NCI-H1105 treated with DMSO at 0.1 percent for 48 hours (cell line): ENCODE measurements at regions not wholly inside any gene's neighbourhood (a gene's known extent, or its start where the extent isn't known, plus 50 kb on each side); places are given as distances from the start of the nearest gene placed in this dataset.
"Not testable (repeated sequence)": the region's sequence is repeated elsewhere in the genome, so short reads cannot be mapped to it uniquely, and the experiment has no call there.

Experiments
- DNase-seq: peaks from one replicate; lab custom pipeline; 2025; lab: John Stamatoyannopoulos, UW

- DNase-seq = no peak
Observed at GRCh38 chr6:113696960-113697359, 160.2 kb upstream of the MARCKS start.

DNA sequence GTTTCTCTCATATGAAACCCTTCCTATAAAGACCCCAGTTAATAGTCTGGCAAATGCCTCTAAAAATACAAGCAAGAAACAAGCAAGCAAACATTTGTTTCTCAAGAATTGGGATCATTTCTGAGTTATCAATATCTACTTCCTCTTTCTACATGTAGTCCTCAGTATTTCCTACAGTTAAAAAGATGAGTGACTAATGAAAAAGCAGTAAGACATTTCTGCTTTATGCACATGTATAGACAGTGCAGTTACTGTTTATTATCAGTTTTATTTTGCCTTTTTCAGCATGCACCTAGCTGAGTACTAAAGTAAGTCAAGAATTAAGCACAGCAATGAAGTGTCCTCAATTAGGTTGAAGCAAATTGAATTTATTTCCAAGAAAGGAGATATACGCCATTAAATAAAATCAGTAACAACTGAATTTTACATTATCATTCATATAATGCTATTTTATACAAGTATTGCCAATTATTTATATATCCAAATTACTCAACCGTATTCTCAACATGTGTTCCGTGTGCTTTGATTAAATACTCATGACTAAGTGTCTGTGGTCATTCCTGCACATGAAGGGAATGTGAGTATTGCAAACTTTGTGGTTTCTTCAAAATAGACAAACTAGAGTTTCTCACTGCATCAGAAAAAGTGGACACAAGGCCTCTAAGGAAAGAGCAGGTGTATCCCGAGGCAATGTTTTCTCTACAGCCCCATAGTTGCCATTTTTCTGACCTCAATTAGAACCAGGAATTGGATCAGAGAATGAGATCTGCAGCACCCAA lies 159.3 kb upstream of the MARCKS start:
- no peak for DNase-seq

DNA sequence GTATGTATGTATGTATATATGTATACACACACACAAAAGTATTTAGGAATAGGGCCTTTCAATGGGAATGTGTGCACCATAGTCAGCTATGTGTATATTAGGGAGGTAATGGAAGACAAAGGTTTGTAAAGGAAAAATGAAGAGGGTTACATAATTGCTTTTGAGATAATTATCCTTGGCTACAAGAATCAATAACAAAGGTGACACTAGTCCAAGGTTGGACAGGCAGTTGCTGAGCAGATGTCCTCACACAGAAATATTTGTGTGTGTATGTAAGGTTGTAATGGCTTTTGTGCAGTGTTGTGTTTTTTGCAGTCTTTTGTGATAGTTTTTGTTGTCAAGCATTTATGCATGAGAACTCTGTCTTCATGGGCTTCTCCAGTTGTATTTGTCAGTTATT lies 157.9 kb upstream of the MARCKS start:
- peak; percentile 22 for DNase-seq

DNA sequence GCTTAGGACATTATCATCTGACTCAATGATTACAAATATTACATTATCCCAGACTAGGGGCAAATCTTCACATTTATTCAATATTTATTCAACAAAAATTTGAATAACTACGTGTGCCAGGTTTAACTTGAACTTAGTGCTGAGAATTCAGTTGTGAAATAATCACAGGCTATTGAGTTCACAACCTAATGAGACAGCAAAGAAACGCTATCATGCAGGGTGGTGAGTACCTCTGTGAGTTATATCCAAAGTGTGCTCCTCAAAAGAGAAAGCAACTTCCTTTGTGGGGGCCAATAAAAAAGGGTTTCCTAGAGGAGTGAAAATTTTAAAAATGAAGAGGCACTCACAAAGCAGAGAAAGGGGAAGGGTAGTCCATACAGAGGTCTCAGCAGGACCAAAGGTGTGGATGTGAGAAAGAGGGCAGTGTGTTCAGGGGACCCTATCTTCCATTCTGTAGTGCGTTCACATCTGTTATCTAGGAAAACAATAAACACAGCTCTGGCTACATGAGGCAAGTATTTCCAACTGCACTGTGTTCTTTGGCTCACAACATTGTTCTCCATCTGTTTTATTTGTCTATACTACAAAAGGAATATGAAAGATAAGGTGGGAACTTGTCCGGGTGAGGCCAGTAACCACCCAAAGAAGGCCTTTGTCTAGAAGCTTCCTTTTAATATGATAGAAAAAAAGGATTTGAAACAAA lies 155.4 kb upstream of the MARCKS start:
- no peak for DNase-seq

GRCh38 chr6:113707194-113707593 lies 150.0 kb upstream of the MARCKS start:
- no peak for DNase-seq

GRCh38 chr6:113709936-113710509 lies 147.1 kb upstream of the MARCKS start:
- DNase-seq = no peak

DNA sequence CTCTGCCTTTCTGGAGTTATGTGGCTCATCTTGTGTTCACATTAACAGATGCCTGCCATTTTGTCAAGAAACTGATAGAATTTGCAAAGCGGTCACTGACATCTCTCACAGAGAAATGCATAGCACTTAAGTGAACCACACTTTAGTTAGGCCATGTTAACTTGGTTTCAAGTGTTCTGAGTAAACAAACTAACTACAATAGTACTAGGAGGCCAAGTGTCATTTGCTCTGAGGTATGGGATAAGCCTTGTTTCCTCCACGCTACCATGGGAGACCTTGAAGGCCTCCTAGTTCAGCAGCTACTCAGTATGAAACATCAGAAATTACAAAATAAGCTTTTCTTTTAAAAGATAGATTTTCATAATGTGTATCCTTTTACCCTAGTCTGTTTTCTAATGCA lies 143.5 kb upstream of the MARCKS start:
- DNase-seq = no peak

GRCh38 chr6:113718588-113718987 lies 138.6 kb upstream of the MARCKS start:
- DNase-seq = no peak

GRCh38 chr6:113719064-113719463 lies 138.1 kb upstream of the MARCKS start:
- no peak for DNase-seq

DNA sequence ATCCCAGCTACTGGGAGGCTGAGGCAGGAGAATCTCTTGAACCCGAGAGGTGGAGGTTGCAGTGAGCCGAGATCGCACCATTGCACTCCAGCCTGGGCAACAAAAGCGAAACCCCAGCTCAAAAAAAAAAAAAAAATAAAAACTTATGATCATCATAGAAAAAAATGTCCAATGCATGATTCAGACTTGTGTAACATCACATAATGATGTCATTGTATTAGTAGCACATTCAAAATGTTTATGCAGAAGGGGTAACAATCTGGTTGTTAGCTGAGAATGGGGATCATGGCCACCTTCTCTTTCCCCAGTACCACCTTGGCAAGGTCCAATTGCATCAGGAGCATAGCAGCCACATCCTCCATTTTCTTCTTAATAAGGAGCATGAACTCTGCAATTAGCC lies 137.6 kb upstream of the MARCKS start:
- no peak for DNase-seq

- no peak for DNase-seq
Observed at GRCh38 chr6:113723182-113723581, 134.0 kb upstream of the MARCKS start.

DNA sequence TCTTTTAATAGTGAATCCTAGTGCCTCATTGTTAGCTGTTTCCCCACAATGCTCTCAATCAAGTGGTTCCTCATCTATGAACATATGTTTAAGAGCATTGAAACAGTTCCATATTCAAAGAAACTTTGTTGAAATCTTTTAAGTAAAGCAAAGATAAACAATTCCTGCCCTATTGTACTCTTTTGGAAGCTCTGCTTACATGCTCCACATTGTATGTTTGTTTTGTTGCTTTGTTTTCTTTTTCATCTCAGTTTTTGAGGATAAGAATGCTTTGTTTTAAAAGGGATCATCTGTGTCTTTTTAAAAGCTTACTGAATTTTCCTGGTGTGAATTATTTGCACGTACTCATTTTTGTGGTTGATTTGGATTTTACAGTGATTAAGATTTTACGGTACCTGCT lies 132.2 kb upstream of the MARCKS start:
- DNase-seq = not testable (repeated sequence)

- DNase-seq = no peak
Observed at GRCh38 chr6:113731541-113731940, 125.6 kb upstream of the MARCKS start.

- DNase-seq = peak; percentile 88
Observed at GRCh38 chr6:113732384-113732966, 124.7 kb upstream of the MARCKS start.

- DNase-seq = no peak
Observed at GRCh38 chr6:113733381-113733780, 123.8 kb upstream of the MARCKS start.

GRCh38 chr6:113734982-113735381 lies 122.2 kb upstream of the MARCKS start:
- DNase-seq = no peak

DNA sequence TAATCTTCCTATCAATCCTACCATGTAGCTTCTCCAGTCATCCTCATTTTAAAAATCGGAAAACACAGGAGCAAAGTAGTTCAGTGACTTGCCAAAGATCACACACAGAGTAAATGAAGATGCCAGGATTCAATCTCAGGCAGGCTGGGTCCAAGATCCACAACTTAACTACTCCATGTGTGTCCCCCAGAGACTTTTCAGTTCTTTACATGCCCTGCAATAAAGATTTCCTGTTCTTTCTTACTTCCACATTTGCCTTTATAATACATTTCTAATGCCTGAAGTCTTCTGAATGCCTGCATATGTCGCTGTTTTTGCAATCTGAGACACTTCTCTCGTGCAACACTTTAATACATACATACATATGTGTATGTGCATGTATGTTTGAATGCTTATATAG lies 121.7 kb upstream of the MARCKS start:
- no peak for DNase-seq

DNA sequence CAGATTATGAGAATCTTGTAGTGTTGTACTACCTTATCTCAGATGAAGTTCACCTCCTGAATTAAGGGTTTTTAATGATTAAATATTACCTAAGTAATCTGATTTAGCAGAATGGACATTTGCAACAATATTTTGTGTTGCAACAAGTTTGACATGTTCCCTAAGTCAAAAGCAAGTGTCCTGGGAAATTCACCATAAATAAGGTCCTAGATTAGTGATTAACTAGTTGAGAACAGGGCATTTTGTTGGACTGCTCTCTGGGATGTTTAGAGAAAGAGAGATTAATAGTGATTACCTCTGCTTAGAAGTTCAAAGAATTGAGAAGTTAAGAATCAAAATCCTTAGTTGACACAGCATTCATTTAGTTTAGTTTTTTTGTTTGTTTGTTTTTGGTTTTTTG lies 120.2 kb upstream of the MARCKS start:
- DNase-seq = no peak

- DNase-seq = no peak
Observed at GRCh38 chr6:113739041-113739655, 118.0 kb upstream of the MARCKS start.

- no peak for DNase-seq
Observed at GRCh38 chr6:113741651-113742050, 115.5 kb upstream of the MARCKS start.

GRCh38 chr6:113742342-113742741 lies 114.8 kb upstream of the MARCKS start:
- DNase-seq = no peak

- no peak for DNase-seq
Observed at GRCh38 chr6:113744861-113745260, 112.3 kb upstream of the MARCKS start.
